Endodermal cell (in vitro differentiated cells): ENCODE measurements at regions not wholly inside any gene's neighbourhood (a gene's known extent, or its start where the extent isn't known, plus 50 kb on each side); places are given as distances from the start of the nearest gene placed in this dataset.

Source experiments
- DNase-seq: peaks from one replicate; pipeline ENCODE4 v3.0.0-alpha.2; 2017
- H3K27ac ChIP-seq: 2 replicates; pipeline ENCODE4 v1.5.1; 2013; ENCODE audit warnings: mild to moderate bottlenecking, low read depth, low read length, moderate library complexity
- H3K27me3 ChIP-seq: 2 replicates; pipeline ENCODE4 v1.6.1; 2013; ENCODE audit warnings: mild to moderate bottlenecking, low read length, moderate library complexity; ENCODE audit not compliant: insufficient read depth, control insufficient read depth, poor library complexity, severe bottlenecking
- H3K36me3 ChIP-seq: 2 replicates; pipeline ENCODE4 v1.7.0; 2013; ENCODE audit warnings: mild to moderate bottlenecking, low read length, moderate library complexity; ENCODE audit not compliant: control insufficient read depth, insufficient read depth
- H3K4me1 ChIP-seq: one replicate; pipeline ENCODE4 v1.7.0; 2013; ENCODE audit warnings: low read length; ENCODE audit not compliant: control insufficient read depth, insufficient read depth
- H3K4me3 ChIP-seq: 2 replicates; pipeline ENCODE4 v1.5.1; 2013; ENCODE audit warnings: mild to moderate bottlenecking, low read length, moderate library complexity
- H3K9ac ChIP-seq: 2 replicates; pipeline ENCODE4 v1.6.1; 2013; ENCODE audit warnings: mild to moderate bottlenecking, low read length, moderate library complexity; ENCODE audit not compliant: poor library complexity, severe bottlenecking; ENCODE audit errors: extremely low read depth
- H3K9me3 ChIP-seq: 2 replicates; pipeline ENCODE4 v1.6.1; 2013; ENCODE audit warnings: mild to moderate bottlenecking, low read length, moderate library complexity; ENCODE audit not compliant: control insufficient read depth
- H3K27ac Mint-ChIP-seq: 2 replicates; pipeline ENCODE4 v1.8.0; 2020; ENCODE audit warnings: mixed read lengths
- H3K27me3 Mint-ChIP-seq: 2 replicates; pipeline ENCODE4 v1.8.0; 2021; ENCODE audit warnings: mild to moderate bottlenecking, mixed read lengths; ENCODE audit not compliant: insufficient read depth
- H3K36me3 Mint-ChIP-seq: 2 replicates; pipeline ENCODE4 v1.8.0; 2020; ENCODE audit warnings: low read depth, mixed read lengths
- H3K4me1 Mint-ChIP-seq: 2 replicates; pipeline ENCODE4 v1.8.0; 2020; ENCODE audit warnings: mixed read lengths
- H3K4me3 Mint-ChIP-seq: 2 replicates; pipeline ENCODE4 v1.8.0; 2020; ENCODE audit warnings: mild to moderate bottlenecking, moderate library complexity, mixed read lengths
- H3K9me3 Mint-ChIP-seq: 2 replicates; pipeline ENCODE4 v1.8.0; 2020; ENCODE audit warnings: mild to moderate bottlenecking, mixed read lengths
- CTCF ChIP-seq: fragments of 200-600 bp; sonication (generic); conservative IDR thresholded peaks from 2 replicates; pipeline ENCODE4 v1.5.0; 2021; ENCODE audit warnings: antibody characterized with exemption, mild to moderate bottlenecking
- WGBS, 2 experiments: methylation state at CpG; one replicate each; pipeline versions ENCODE4 v1.1.5 to v1.1.7; 2013; ENCODE audit warnings: missing lambda C conversion rate in 2 of 2, mixed read lengths in 1 of 2; ENCODE audit not compliant: insufficient coverage in 1 of 2, insufficient read length in 1 of 2; 5-methylcytosine and 5-hydroxymethylcytosine counted together

- no peak overlapping the region for H3K9ac ChIP-seq
Measured at GRCh38 chr3:22371607-22372291, 620.7 kb upstream of the ZNF385D start.

GRCh38 chr3:22372292-22373062, 621.5 kb upstream of the ZNF385D start:
- peak overlapping the region; percentile 55 for H3K4me3 Mint-ChIP-seq
- H3K27ac Mint-ChIP-seq = no peak overlapping the region
- peak overlapping the region; percentile 73 for H3K4me3 ChIP-seq
- H3K36me3 Mint-ChIP-seq = no peaks in the 10 kb centered on the region
- no peak overlapping the region for H3K9ac ChIP-seq
- H3K9me3 Mint-ChIP-seq = no peaks in the 10 kb centered on the region
- TF ChIP-seq CTCF = no peak
- H3K27me3 ChIP-seq = peaks cover 54% of the 10 kb centered on the region
- H3K4me1 ChIP-seq = no peaks in the 10 kb centered on the region
- DNase-seq = peak; percentile 88
- WGBS, 2 experiments = 5 to 9% methylated on average over 22 to 74 of the region's 74 CpGs
- no peaks in the 10 kb centered on the region for H3K36me3 ChIP-seq
- peaks cover 59% of the 10 kb centered on the region for H3K27me3 Mint-ChIP-seq
- H3K9me3 ChIP-seq = no peaks in the 10 kb centered on the region
- no peak overlapping the region for H3K27ac ChIP-seq
- H3K4me1 Mint-ChIP-seq = peaks cover 5% of the 10 kb centered on the region

More at GRCh38 chr3:22371607-22372291, 620.7 kb upstream of the ZNF385D start:
- DNase-seq = peak; percentile 70
- H3K27me3 ChIP-seq = peaks cover 54% of the 10 kb centered on the region
- Mint-ChIP-seq H3K9me3 (no peaks in the 10 kb centered on the region), H3K4me1 (peaks cover 4% of the 10 kb centered on the region), H3K27ac (no peak overlapping the region), H3K27me3 (peaks cover 58% of the 10 kb centered on the region), H3K4me3 (peak overlapping the region; percentile 55), H3K36me3 (no peaks in the 10 kb centered on the region)
- H3K4me3 ChIP-seq = peak overlapping the region; percentile 73
- 7 to 23% methylated on average over 6 to 23 of the region's 23 CpGs for WGBS, 2 experiments
- H3K27ac ChIP-seq = no peak overlapping the region
- H3K36me3 ChIP-seq = no peaks in the 10 kb centered on the region
- H3K9me3 ChIP-seq = no peaks in the 10 kb centered on the region
- no peaks in the 10 kb centered on the region for H3K4me1 ChIP-seq
- TF ChIP-seq CTCF = no peak

- Mint-ChIP-seq H3K36me3 (no peaks in the 10 kb centered on the region), H3K27me3 (peaks cover 59% of the 10 kb centered on the region), H3K4me3 (peak overlapping the region; percentile 55), H3K27ac (no peak overlapping the region), H3K4me1 (peaks cover 5% of the 10 kb centered on the region), H3K9me3 (no peaks in the 10 kb centered on the region)
- no peak for TF ChIP-seq CTCF
- Histone ChIP-seq H3K9me3 (no peaks in the 10 kb centered on the region), H3K4me1 (no peaks in the 10 kb centered on the region), H3K27ac (no peak overlapping the region), H3K4me3 (no peak overlapping the region), H3K36me3 (no peaks in the 10 kb centered on the region), H3K9ac (no peak overlapping the region), H3K27me3 (peaks cover 54% of the 10 kb centered on the region)
- DNase-seq = no peak
- 90 to 98% methylated on average over 5 of the region's 5 CpGs for WGBS, 2 experiments
Measured at GRCh38 chr3:22373182-22373581, 622.2 kb upstream of the ZNF385D start.
